Fibroblast of lung (primary cell): ENCODE measurements at regions not wholly inside any gene's neighbourhood (a gene's known extent, or its start where the extent isn't known, plus 50 kb on each side); places are given as distances from the start of the nearest gene placed in this dataset.

ENCODE experiments used
- DNase-seq, 2 donors: peaks; one replicate each; pipeline versions ENCODE4 v3.0.0 to v3.0.0-alpha.2; 2010; ENCODE audit warnings: low read depth in 2 of 2
- H2AFZ ChIP-seq: 2 replicates; pipeline ENCODE4 v1.5.1; 2012; ENCODE audit warnings: low read length, control low read depth, inconsistent platforms
- H3K27ac ChIP-seq: 2 replicates; pipeline ENCODE4 v1.5.1; 2011; ENCODE audit warnings: low read length, control low read depth; ENCODE audit not compliant: insufficient read depth
- H3K27me3 ChIP-seq: 2 replicates; pipeline ENCODE4 v1.5.1; 2011; ENCODE audit warnings: mild to moderate bottlenecking, low read length; ENCODE audit not compliant: control insufficient read depth, insufficient read depth
- H3K36me3 ChIP-seq: 2 replicates; pipeline ENCODE4 v1.5.1; 2011; ENCODE audit warnings: low read length; ENCODE audit not compliant: control insufficient read depth, insufficient read depth
- H3K4me1 ChIP-seq: 2 replicates; pipeline ENCODE4 v1.5.1; 2011; ENCODE audit warnings: low read length; ENCODE audit not compliant: control insufficient read depth, insufficient read depth; ENCODE audit errors: extremely low read depth
- H3K4me2 ChIP-seq: 2 replicates; pipeline ENCODE4 v1.5.1; 2011; ENCODE audit warnings: low read length, control low read depth; ENCODE audit not compliant: insufficient read depth; ENCODE audit errors: extremely low read depth
- H3K4me3 ChIP-seq, 4 experiments: fragments of 200-600 bp in 1 of 4; sonication (generic) in 1 of 4; replicated peaks in 1 of 4; 2 replicates each; pipeline ENCODE4 v1.5.1; 2011 to 2016; ENCODE audit warnings: low read length in 4 of 4, low read depth in 3 of 4, mild to moderate bottlenecking in 3 of 4, control low read depth in 2 of 4, inconsistent platforms in 1 of 4, mixed read lengths in 1 of 4; ENCODE audit not compliant: insufficient read depth in 1 of 4; ENCODE audit errors: control extremely low read depth in 1 of 4
- H3K79me2 ChIP-seq: 2 replicates; pipeline ENCODE4 v1.5.1; 2012; ENCODE audit warnings: mild to moderate bottlenecking, low read length, inconsistent platforms; ENCODE audit not compliant: control insufficient read depth, insufficient read depth
- H3K9ac ChIP-seq: 2 replicates; pipeline ENCODE4 v1.5.1; 2011; ENCODE audit warnings: mild to moderate bottlenecking, low read length, control low read depth; ENCODE audit not compliant: insufficient read depth
- H3K9me3 ChIP-seq: 2 replicates; pipeline ENCODE4 v1.5.1; 2012; ENCODE audit warnings: low read depth, low read length; ENCODE audit not compliant: control insufficient read depth, insufficient read depth
- H4K20me1 ChIP-seq: 2 replicates; pipeline ENCODE4 v1.5.1; 2011; ENCODE audit warnings: low read length; ENCODE audit not compliant: control insufficient read depth, insufficient read depth; ENCODE audit errors: extremely low read depth
- EZH2 ChIP-seq: IDR thresholded peaks from 2 replicates; pipeline ENCODE4 v1.5.1; 2012; ENCODE audit warnings: low read length, control low read depth, mild to moderate bottlenecking; ENCODE audit errors: missing control alignments
- TF ChIP-seq, protein P1 (sequence below), 2 donors: IDR thresholded peaks in 1 of 2; conservative IDR thresholded peaks in 1 of 2; 1 replicate in 1 of 2; 2 replicates in 1 of 2; pipeline ENCODE4 v1.5.1; 2011 to 2012; ENCODE audit warnings: low read length in 2 of 2, control low read depth in 1 of 2, inconsistent platforms in 1 of 2, low read depth in 1 of 2, mild to moderate bottlenecking in 1 of 2

DNA sequence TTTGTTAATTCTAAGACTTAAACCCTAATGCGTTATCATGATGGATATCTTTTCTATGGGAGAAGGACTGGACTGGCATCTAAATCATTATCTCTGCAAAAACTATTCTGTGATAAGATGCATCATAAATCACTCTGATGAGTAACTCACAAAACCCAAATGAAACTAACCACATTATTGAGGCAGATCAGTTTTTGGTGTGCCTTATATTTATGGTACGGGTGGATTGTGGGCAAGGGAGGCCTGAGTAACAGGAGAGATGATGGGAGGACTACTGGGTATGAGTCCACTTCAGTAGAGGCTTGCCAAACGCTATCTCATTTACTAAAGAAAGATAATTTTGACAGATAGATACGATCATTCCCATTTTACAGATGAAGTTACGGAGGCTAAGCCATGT is 66.4 kb upstream of the GUCY1A1 start:
- Histone ChIP-seq H2AFZ (no peak overlapping the region), H3K27ac (no peak overlapping the region), H3K79me2 (no peaks in the 10 kb centered on the region), H3K27me3 (no peaks in the 10 kb centered on the region), H3K4me2 (no peak overlapping the region), H3K9ac (no peak overlapping the region), H3K4me1 (peaks cover 8% of the 10 kb centered on the region), H3K9me3 (no peaks in the 10 kb centered on the region), H4K20me1 (no peaks in the 10 kb centered on the region), H3K4me3 (no peak overlapping the region), H3K36me3 (no peaks in the 10 kb centered on the region)
- TF ChIP-seq, protein P1, sequence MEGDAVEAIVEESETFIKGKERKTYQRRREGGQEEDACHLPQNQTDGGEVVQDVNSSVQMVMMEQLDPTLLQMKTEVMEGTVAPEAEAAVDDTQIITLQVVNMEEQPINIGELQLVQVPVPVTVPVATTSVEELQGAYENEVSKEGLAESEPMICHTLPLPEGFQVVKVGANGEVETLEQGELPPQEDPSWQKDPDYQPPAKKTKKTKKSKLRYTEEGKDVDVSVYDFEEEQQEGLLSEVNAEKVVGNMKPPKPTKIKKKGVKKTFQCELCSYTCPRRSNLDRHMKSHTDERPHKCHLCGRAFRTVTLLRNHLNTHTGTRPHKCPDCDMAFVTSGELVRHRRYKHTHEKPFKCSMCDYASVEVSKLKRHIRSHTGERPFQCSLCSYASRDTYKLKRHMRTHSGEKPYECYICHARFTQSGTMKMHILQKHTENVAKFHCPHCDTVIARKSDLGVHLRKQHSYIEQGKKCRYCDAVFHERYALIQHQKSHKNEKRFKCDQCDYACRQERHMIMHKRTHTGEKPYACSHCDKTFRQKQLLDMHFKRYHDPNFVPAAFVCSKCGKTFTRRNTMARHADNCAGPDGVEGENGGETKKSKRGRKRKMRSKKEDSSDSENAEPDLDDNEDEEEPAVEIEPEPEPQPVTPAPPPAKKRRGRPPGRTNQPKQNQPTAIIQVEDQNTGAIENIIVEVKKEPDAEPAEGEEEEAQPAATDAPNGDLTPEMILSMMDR (conservative IDR thresholded peaks at IDR 0.05 in 1 of 2, IDR thresholded peaks at IDR 0.05 in 1 of 2; ENCODE audit: low read depth in 1 of 2, low read length in 2 of 2) = no peak
- no peak for TF ChIP-seq EZH2
- peak in 1 of 2 donors; percentile 71 for DNase-seq

DNA sequence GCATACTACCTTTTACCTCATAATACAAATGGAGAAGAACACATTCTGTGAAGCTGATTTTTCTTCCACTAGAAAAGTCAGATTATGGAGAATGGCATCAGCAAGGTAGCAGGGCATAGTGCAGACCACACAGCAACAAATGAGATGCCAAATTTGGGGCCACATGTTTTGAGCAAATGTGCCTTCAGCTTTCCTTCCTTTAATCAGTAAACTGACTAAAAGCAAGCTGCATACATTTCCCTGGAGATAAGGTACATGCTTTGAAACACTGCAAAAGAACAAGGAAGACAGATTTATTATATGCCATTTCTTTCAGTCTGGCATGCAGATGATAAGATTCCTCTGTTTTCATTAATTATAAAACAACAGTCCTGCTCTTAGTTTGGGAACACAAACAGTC is 67.1 kb upstream of the GUCY1A1 start:
- TF ChIP-seq EZH2 = no peak
- TF ChIP-seq, protein P1 (conservative IDR thresholded peaks at IDR 0.05 in 1 of 2, IDR thresholded peaks at IDR 0.05 in 1 of 2; ENCODE audit: low read depth in 1 of 2, low read length in 2 of 2) = no peak
- Histone ChIP-seq H3K4me2 (no peak overlapping the region), H3K27ac (no peak overlapping the region)

DNA sequence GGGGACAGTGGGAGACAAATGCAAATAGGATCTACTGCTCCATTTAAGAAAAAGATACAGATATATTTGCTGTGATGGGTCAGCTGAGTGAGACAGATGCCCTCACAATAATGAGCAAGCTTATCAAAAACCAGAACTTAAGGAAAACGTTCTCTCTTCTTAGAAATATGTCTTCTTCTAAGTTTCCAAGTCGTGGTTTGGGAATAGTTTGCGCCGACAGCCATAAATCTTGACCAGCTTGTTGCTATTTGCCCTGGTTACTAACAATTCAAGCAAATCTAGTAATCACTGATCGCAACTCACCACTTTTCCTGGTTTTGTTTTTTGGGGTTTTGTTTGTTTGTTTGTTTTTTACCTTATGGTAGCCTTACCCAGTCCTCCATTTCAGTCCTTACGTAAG is 67.6 kb upstream of the GUCY1A1 start:
- Histone ChIP-seq H3K4me1 (peaks cover under 1% of the 10 kb centered on the region), H3K27ac (no peak overlapping the region), H3K9me3 (no peaks in the 10 kb centered on the region), H3K36me3 (no peaks in the 10 kb centered on the region), H3K4me2 (no peak overlapping the region), H2AFZ (no peak overlapping the region), H4K20me1 (no peaks in the 10 kb centered on the region), H3K4me3 (no peak overlapping the region), H3K9ac (no peak overlapping the region), H3K79me2 (no peaks in the 10 kb centered on the region), H3K27me3 (no peaks in the 10 kb centered on the region)
- no peak for DNase-seq
- TF ChIP-seq, protein P1 (conservative IDR thresholded peaks at IDR 0.05 in 1 of 2, IDR thresholded peaks at IDR 0.05 in 1 of 2; ENCODE audit: low read depth in 1 of 2, low read length in 2 of 2) = no peak
- TF ChIP-seq EZH2 = no peak

More for the DNA sequence above, 67.1 kb upstream of the GUCY1A1 start:
- H4K20me1 ChIP-seq = no peaks in the 10 kb centered on the region
- H3K79me2 ChIP-seq = no peaks in the 10 kb centered on the region
- DNase-seq = peak in 1 of 2 donors; percentile 43
- no peaks in the 10 kb centered on the region for H3K36me3 ChIP-seq
- H3K9me3 ChIP-seq = no peaks in the 10 kb centered on the region
- H3K9ac ChIP-seq = no peak overlapping the region
- H3K4me1 ChIP-seq = peaks cover 4% of the 10 kb centered on the region
- H3K4me3 ChIP-seq = no peak overlapping the region
- H3K27me3 ChIP-seq = no peaks in the 10 kb centered on the region
- no peak overlapping the region for H2AFZ ChIP-seq
